ENCODE measurements at regions not wholly inside any gene's neighbourhood (a gene's known extent, or its start where the extent isn't known, plus 50 kb on each side); places are given as distances from the start of the nearest gene placed in this dataset.

- Histone ChIP-seq H2AK5ac (ENCODE audit: low read depth, low read length) (no peak overlapping the region), H4K91ac (ENCODE audit: low read depth, low read length, poor library complexity) (no peak overlapping the region), H2BK5ac (ENCODE audit: low read length) (no peak overlapping the region), H3K4me1 (ENCODE audit: control insufficient read depth in 2 of 2, insufficient read depth in 1 of 2, low read depth in 1 of 2, low read length in 2 of 2) (peaks cover 0 to 5% of the 10 kb centered on the region in 2 donors), H3K9me3 (replicated peaks in 1 of 2; ENCODE audit: control insufficient read depth in 2 of 2, insufficient read depth in 1 of 2, low read depth in 1 of 2, low read length in 2 of 2) (no peaks in the 10 kb centered on the region), H3K18ac (ENCODE audit: low read length) (no peak overlapping the region), H3K27me3 (ENCODE audit: control insufficient read depth in 3 of 3, insufficient read depth in 3 of 3, low read depth in 1 of 3, low read length in 3 of 3) (no peaks in the 10 kb centered on the region), H2AFZ (ENCODE audit: low read length) (no peak overlapping the region), H3K23ac (ENCODE audit: low read depth, low read length, poor library complexity) (no peak overlapping the region), H4K8ac (ENCODE audit: low read depth, low read length) (no peak overlapping the region), H3K4ac (ENCODE audit: low read length) (no peak overlapping the region), H3K4me3 (ENCODE audit: low read length in 2 of 2) (no peak overlapping the region), H3K27ac (replicated peaks; ENCODE audit: low read length) (no peak overlapping the region), H3K9ac (ENCODE audit: low read depth, low read length, poor library complexity) (no peak overlapping the region), H2BK12ac (ENCODE audit: low read length) (no peak overlapping the region), H3K4me2 (ENCODE audit: insufficient read depth, low read length, poor library complexity, severe bottlenecking) (no peak overlapping the region), H2BK15ac (ENCODE audit: low read length) (no peak overlapping the region), H3K14ac (ENCODE audit: low read length) (no peak overlapping the region), H3K36me3 (replicated peaks in 1 of 2; ENCODE audit: control insufficient read depth in 2 of 2, insufficient read depth in 2 of 2, low read length in 2 of 2) (no peaks in the 10 kb centered on the region), H2BK120ac (ENCODE audit: low read depth, low read length) (no peak overlapping the region), H3K79me1 (ENCODE audit: low read depth, low read length) (no peaks in the 10 kb centered on the region)
- no peak for DNase-seq (ENCODE audit: low spot score)
- no CpG with 5 or more reads among the region's 4 CpGs for WGBS, 2 donors (ENCODE audit: extremely low coverage in 2 of 2, insufficient read length in 2 of 2, insufficient replicate concordance in 1 of 2)
Measured at GRCh38 chr5:57601996-57602395, 119.4 kb upstream of the ACTBL2 start.

GRCh38 chr5:57600321-57600720 is 117.7 kb upstream of the ACTBL2 start:
- H3K4me3 ChIP-seq (ENCODE audit: low read length in 2 of 2), result no peak overlapping the region

GRCh38 chr5:57598756-57599155 is 116.1 kb upstream of the ACTBL2 start:
- Histone ChIP-seq H3K4ac (ENCODE audit: low read length) (no peak overlapping the region), H3K4me3 (ENCODE audit: low read length in 2 of 2) (no peak overlapping the region), H3K4me1 (ENCODE audit: control insufficient read depth in 2 of 2, insufficient read depth in 1 of 2, low read depth in 1 of 2, low read length in 2 of 2) (peaks cover 0 to 5% of the 10 kb centered on the region in 2 donors), H3K27me3 (ENCODE audit: control insufficient read depth in 3 of 3, insufficient read depth in 3 of 3, low read depth in 1 of 3, low read length in 3 of 3) (no peaks in the 10 kb centered on the region), H3K36me3 (replicated peaks in 1 of 2; ENCODE audit: control insufficient read depth in 2 of 2, insufficient read depth in 2 of 2, low read length in 2 of 2) (no peaks in the 10 kb centered on the region), H3K9ac (ENCODE audit: low read depth, low read length, poor library complexity) (no peak overlapping the region), H3K14ac (ENCODE audit: low read length) (no peak overlapping the region), H4K91ac (ENCODE audit: low read depth, low read length, poor library complexity) (no peak overlapping the region), H2AK5ac (ENCODE audit: low read depth, low read length) (no peak overlapping the region), H2BK12ac (ENCODE audit: low read length) (no peak overlapping the region), H2BK15ac (ENCODE audit: low read length) (no peak overlapping the region), H3K23ac (ENCODE audit: low read depth, low read length, poor library complexity) (no peak overlapping the region), H2BK120ac (ENCODE audit: low read depth, low read length) (no peak overlapping the region), H2BK5ac (ENCODE audit: low read length) (no peak overlapping the region), H3K79me1 (ENCODE audit: low read depth, low read length) (no peaks in the 10 kb centered on the region), H4K8ac (ENCODE audit: low read depth, low read length) (no peak overlapping the region), H3K9me3 (replicated peaks in 1 of 2; ENCODE audit: control insufficient read depth in 2 of 2, insufficient read depth in 1 of 2, low read depth in 1 of 2, low read length in 2 of 2) (no peaks in the 10 kb centered on the region), H2AFZ (ENCODE audit: low read length) (peak overlapping the region; percentile 71), H3K18ac (ENCODE audit: low read length) (no peak overlapping the region), H3K27ac (replicated peaks; ENCODE audit: low read length) (no peak overlapping the region), H3K4me2 (ENCODE audit: insufficient read depth, low read length, poor library complexity, severe bottlenecking) (no peak overlapping the region)
- no peak for DNase-seq (ENCODE audit: low spot score)
- 100% methylated on average over 1 of the region's 3 CpGs; no CpG with 5 or more reads in 1 of the 2 donors for WGBS, 2 donors (ENCODE audit: extremely low coverage in 2 of 2, insufficient read length in 2 of 2, insufficient replicate concordance in 1 of 2)

More at GRCh38 chr5:57600321-57600720, 117.7 kb upstream of the ACTBL2 start:
- no peak overlapping the region for H3K27ac ChIP-seq (replicated peaks; ENCODE audit: low read length)
- H3K9ac ChIP-seq (ENCODE audit: low read depth, low read length, poor library complexity), result no peak overlapping the region
- H2AFZ ChIP-seq (ENCODE audit: low read length), result no peak overlapping the region
- H2AK5ac ChIP-seq (ENCODE audit: low read depth, low read length), result no peak overlapping the region
- no peak overlapping the region for H2BK120ac ChIP-seq (ENCODE audit: low read depth, low read length)
- DNase-seq (ENCODE audit: low spot score), result no peak
- no peak overlapping the region for H4K91ac ChIP-seq (ENCODE audit: low read depth, low read length, poor library complexity)
- no peak overlapping the region for H3K18ac ChIP-seq (ENCODE audit: low read length)
- H3K4me2 ChIP-seq (ENCODE audit: insufficient read depth, low read length, poor library complexity, severe bottlenecking), result no peak overlapping the region
- peaks cover 0 to 5% of the 10 kb centered on the region in 2 donors for H3K4me1 ChIP-seq (ENCODE audit: control insufficient read depth in 2 of 2, insufficient read depth in 1 of 2, low read depth in 1 of 2, low read length in 2 of 2)
- no CpG with 5 or more reads among the region's 1 CpG for WGBS, 2 donors (ENCODE audit: extremely low coverage in 2 of 2, insufficient read length in 2 of 2, insufficient replicate concordance in 1 of 2)
- no peaks in the 10 kb centered on the region for H3K27me3 ChIP-seq (ENCODE audit: control insufficient read depth in 3 of 3, insufficient read depth in 3 of 3, low read depth in 1 of 3, low read length in 3 of 3)
- no peaks in the 10 kb centered on the region for H3K36me3 ChIP-seq (replicated peaks in 1 of 2; ENCODE audit: control insufficient read depth in 2 of 2, insufficient read depth in 2 of 2, low read length in 2 of 2)
- H3K23ac ChIP-seq (ENCODE audit: low read depth, low read length, poor library complexity), result no peak overlapping the region
- no peak overlapping the region for H3K14ac ChIP-seq (ENCODE audit: low read length)
- H3K79me1 ChIP-seq (ENCODE audit: low read depth, low read length), result no peaks in the 10 kb centered on the region
- no peak overlapping the region for H2BK15ac ChIP-seq (ENCODE audit: low read length)
- no peak overlapping the region for H2BK5ac ChIP-seq (ENCODE audit: low read length)
- H2BK12ac ChIP-seq (ENCODE audit: low read length), result no peak overlapping the region
- no peak overlapping the region for H3K4ac ChIP-seq (ENCODE audit: low read length)
- H3K9me3 ChIP-seq (replicated peaks in 1 of 2; ENCODE audit: control insufficient read depth in 2 of 2, insufficient read depth in 1 of 2, low read depth in 1 of 2, low read length in 2 of 2), result no peaks in the 10 kb centered on the region
- H4K8ac ChIP-seq (ENCODE audit: low read depth, low read length), result no peak overlapping the region

GRCh38 chr5:57598097-57598496 is 115.5 kb upstream of the ACTBL2 start:
- H3K14ac ChIP-seq (ENCODE audit: low read length), result no peak overlapping the region
- H3K79me1 ChIP-seq (ENCODE audit: low read depth, low read length), result no peaks in the 10 kb centered on the region
- H2AFZ ChIP-seq (ENCODE audit: low read length), result peak overlapping the region; percentile 71
- no peak overlapping the region for H3K4ac ChIP-seq (ENCODE audit: low read length)
- H4K8ac ChIP-seq (ENCODE audit: low read depth, low read length), result no peak overlapping the region
- no peak overlapping the region for H3K9ac ChIP-seq (ENCODE audit: low read depth, low read length, poor library complexity)
- peaks cover 0 to 5% of the 10 kb centered on the region in 2 donors for H3K4me1 ChIP-seq (ENCODE audit: control insufficient read depth in 2 of 2, insufficient read depth in 1 of 2, low read depth in 1 of 2, low read length in 2 of 2)
- no peak overlapping the region for H3K4me2 ChIP-seq (ENCODE audit: insufficient read depth, low read length, poor library complexity, severe bottlenecking)
- no peak overlapping the region for H2BK15ac ChIP-seq (ENCODE audit: low read length)
- H3K27me3 ChIP-seq (ENCODE audit: control insufficient read depth in 3 of 3, insufficient read depth in 3 of 3, low read depth in 1 of 3, low read length in 3 of 3), result no peaks in the 10 kb centered on the region
- no peaks in the 10 kb centered on the region for H3K36me3 ChIP-seq (replicated peaks in 1 of 2; ENCODE audit: control insufficient read depth in 2 of 2, insufficient read depth in 2 of 2, low read length in 2 of 2)
- no peak overlapping the region for H3K23ac ChIP-seq (ENCODE audit: low read depth, low read length, poor library complexity)
- no peak for DNase-seq (ENCODE audit: low spot score)
- no peak overlapping the region for H2BK5ac ChIP-seq (ENCODE audit: low read length)
- H3K18ac ChIP-seq (ENCODE audit: low read length), result peak overlapping the region; percentile 38
- H2BK12ac ChIP-seq (ENCODE audit: low read length), result no peak overlapping the region
- H2AK5ac ChIP-seq (ENCODE audit: low read depth, low read length), result no peak overlapping the region
- no CpG with 5 or more reads among the region's 10 CpGs for WGBS, 2 donors (ENCODE audit: extremely low coverage in 2 of 2, insufficient read length in 2 of 2, insufficient replicate concordance in 1 of 2)
- H2BK120ac ChIP-seq (ENCODE audit: low read depth, low read length), result no peak overlapping the region
- no peaks in the 10 kb centered on the region for H3K9me3 ChIP-seq (replicated peaks in 1 of 2; ENCODE audit: control insufficient read depth in 2 of 2, insufficient read depth in 1 of 2, low read depth in 1 of 2, low read length in 2 of 2)
- no peak overlapping the region for H3K27ac ChIP-seq (replicated peaks; ENCODE audit: low read length)
- H4K91ac ChIP-seq (ENCODE audit: low read depth, low read length, poor library complexity), result no peak overlapping the region
- no peak overlapping the region for H3K4me3 ChIP-seq (ENCODE audit: low read length in 2 of 2)

Data from neuronal stem cell (in vitro differentiated cells).